Stimulated activated CD8-positive, alpha-beta memory T cell treated with anti-CD3 and anti-CD28 coated beads, Interleukin-12 subunit alpha, Interleukin-12 subunit beta, amount 100 ng/mL, for 24 hours (primary cell): ENCODE measurements at regions not wholly inside any gene's neighbourhood (a gene's known extent, or its start where the extent isn't known, plus 50 kb on each side); places are given as distances from the start of the nearest gene placed in this dataset.

Source experiments
- DNase-seq: peaks from one replicate; pipeline ENCODE4 v3.0.0-alpha.2; 2020; ENCODE audit errors: extremely low read depth

DNA sequence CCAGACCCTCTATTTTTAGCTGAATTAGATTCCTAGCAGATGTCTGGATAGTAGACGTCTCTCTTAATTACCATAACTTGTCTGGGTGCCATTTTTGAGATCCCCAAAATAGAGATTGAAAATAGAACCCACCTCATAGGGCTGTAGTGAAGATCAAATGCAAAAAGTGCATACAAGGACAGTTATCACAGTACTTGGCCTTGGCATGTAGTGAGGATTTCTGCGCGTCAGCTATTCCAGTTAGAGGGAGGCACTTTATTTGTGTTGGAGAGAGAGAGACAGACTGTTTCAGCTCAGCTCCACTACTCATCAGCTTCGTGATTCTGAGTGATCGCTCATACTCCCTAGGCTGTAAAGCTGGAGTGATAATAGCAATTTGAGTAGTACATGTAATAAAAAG, 59.6 kb upstream of the CDH13 start:
- no peak for DNase-seq

DNA sequence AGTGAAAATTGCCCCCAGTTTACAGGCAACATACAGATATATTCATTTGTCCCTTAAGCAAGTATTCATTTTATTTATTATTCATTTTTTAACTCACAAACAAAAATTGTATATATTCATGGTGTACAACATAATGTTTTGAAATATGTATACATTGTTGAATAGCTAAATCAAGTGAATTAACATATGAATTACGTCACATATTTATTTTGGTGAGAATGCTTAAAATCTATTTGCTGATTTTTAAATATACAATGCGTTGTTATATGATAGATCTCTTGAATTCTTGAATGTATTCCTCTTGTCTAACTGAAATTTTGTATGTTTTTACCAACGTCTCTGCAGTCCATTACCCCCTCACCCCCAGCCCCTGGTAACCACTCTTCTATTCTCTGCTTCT, 63.4 kb upstream of the CDH13 start:
- no peak for DNase-seq

DNA sequence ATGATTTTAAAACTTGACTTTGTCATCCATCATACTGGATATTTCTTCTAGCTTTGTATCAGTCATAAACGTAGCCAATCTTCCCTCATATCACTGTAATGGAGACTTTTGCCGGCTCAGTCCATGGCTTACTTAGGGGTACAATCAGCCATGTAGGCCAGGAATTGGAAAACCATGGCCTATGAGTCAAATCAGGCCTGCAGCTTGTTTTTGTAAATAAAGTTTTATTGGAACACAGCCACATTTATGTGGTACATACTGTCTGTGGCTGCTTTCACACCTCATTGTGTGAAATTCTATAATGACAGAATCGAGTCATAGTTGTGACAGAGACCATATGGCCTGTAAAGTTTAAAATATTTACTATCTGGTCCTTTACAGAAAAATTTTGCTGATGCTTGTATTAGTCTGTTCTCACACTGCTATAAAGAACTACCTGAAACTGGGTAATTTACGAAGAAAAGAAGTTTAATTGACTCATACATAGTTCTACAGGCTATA, 64.5 kb upstream of the CDH13 start:
- DNase-seq: no peak

DNA sequence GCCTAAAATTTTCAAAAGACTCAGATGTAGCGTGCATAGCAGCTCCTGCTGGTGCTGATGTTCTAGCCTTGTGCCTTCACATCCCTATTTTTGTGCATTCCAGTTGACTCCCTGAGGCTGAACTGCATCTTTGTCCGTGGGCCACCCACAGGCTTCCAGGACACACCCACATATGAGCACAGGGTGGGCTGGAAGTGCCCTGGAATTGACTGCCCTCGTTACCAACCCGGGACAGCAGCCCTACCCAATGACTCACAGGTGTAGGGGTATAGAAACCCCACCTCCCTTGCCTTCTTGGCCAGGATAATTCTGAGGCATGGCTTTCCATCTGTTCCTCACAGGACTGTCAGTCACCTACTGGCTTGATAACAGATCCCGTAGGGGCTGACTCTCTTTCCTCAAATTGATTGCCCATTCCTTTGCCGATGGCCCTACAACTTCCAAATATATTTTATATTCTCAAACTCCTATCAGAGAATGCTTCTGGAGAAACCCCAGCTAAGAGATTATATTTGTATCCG, 65.9 kb upstream of the CDH13 start:
- DNase-seq: no peak

DNA sequence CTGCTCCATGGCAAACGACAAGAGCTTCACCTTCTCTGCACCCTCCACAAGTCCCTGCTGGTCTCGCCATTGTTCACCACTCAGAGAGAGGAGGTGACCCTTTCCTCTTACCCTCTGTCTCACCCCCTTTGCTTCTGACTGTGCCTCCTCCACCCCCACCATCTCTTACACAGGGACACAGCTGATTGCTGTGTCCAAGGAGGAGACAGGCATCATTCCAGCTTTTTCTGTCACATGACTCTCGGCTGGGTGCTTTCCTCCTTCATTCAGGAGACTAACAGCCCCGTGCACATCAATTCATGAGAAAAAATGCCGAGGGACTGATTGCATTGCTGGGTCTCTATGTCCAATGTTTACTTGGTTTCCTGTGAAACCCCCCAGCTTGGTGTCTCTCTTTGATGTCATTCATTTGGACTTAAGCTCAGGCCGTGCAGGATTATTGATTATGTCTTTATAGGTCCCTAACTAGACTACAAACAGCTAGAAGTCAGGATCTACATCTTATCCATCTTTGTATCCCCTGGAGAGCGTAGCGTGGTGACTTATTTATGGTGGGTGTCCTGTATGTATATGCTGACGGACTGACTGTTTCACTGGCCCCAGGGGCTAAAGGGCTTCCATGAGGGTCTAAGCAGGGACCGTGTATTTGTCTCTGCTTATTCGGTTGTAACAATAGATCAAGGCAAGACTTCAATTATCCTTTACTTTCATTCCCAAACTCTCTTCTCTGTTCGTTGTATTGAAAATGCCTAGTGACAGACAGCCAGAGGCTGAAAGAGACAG, 82.2 kb upstream of the CDH13 start:
- no peak for DNase-seq

DNA sequence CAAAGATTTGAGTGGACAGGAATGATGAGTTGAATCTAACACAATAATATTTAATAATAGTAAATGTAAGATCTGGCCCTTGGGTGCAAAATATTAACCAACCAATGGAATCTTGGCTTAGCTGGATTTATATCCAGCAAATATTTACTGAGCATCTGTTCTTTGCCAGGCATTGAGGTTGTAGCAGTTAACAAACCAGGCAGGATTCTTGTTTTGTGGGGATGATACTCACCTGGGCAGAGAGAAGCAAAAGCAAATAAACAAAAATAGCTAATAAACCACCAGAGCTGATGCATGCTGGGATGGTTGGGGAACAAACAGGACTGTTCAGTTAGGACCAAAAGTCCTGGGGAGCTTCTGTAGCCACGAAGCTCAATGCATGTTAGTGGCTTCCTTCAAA, 84.1 kb upstream of the CDH13 start:
- no peak for DNase-seq

DNA sequence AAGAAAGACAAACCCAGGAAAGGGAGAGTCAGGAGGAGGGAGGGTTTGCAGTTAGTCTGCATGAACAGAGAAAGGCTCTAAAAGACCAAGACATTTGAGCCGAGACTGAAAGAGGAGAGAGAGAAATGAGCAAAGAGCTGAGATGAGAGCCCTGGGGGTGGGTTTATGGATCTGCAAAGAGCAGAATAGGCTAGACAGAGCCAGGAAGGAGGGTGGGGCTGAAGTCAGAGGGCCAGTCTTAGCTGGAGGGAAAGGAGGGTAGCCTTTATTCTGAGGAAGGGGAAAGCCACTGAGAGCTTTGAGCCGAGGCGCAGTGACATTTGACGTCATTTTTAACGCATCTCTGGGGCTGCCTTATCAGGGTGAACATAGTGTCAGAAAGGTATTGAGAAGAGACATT, 85.7 kb upstream of the CDH13 start:
- DNase-seq: no peak

DNA sequence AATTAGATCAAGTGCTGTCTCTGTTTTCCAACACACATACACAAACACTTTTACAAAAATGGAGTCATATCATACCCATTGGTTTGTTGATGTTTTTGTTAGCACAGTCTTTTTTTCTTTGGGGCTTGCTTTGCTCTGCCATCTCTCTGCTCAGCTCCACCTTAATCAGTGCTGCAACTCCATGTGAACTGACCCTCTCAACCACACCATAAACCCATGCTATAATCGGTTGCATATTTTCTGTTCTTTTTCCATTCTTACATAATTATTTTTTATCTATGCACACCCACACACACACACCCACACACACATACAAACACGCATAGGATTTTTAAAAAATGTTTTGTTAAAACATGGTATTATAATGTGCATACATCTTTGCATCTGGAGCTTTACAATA, 91.0 kb upstream of the CDH13 start:
- DNase-seq: no peak

DNA sequence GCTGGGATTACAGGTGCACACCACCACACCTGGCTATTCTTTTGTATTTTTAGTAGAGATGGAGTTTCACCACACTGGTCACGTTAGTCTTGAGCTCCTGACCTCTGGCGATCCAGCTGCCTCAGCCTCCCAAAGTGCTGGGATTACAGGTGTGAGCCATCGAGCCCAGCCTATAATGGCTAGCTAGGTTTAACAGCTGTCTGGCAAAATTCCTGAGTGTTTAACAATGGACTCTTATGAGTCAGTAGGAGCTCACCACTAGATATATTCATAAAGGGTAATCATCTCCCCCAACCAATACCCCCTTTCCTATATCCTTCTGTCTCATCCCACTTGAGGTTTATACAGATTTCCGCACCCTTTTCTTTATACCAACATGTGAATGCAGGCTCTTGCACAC, 91.5 kb upstream of the CDH13 start:
- no peak for DNase-seq

DNA sequence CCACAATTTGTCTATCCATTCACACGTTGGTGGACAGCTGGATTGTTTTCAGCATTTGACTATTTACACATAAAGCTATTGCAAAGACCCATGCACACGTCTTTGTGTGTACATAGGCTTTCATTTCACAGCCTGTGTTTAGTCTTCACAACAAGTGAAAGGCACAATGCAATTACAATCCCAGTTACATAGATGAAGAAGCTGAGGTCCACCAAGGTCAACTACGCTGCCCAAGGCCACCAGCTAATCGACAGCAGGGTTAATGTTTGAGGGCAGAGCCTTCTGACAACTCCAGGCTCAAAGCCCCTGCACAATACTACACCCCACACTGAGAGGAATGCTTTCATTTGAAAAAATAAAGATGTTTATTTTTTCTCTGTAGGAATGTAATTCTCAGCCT, 93.6 kb upstream of the CDH13 start:
- DNase-seq: no peak

DNA sequence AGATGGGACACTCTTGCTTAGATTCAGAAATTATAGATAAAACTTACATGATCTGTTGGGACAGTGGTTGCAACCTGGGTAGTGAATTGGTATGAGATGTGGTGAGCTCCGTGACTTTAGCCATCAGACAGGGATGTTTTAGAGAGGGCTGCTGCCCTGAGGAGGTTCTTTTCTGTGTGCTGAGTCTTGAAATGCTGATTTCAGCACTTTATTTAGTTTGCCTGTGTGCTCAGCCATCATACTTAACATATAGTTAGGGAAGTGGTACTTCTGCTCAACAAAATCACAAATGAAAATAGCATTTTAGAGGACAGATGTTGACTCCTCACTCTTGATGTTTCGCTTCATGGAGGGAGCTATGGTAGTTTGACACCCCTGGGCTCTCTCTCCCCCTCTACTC, 95.9 kb upstream of the CDH13 start:
- no peak for DNase-seq

DNA sequence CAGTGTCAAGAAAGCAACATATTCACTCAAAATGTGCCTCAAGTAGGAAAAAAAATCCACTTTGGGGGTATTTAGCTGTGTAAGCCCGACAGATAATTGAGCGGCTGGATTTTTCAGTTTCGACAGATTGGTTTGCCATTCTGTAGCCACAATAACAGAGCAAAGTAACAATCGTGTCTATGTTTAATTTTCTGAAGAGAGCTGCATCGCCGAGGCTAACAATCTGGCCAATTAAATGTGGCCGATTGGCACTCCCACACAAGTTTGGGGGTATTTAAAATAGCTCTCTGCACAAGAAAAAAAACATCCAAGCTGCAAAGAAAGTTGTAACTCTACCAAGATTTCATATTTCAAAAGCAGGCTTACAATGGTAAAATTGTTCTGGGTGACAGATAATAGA, 99.7 kb upstream of the CDH13 start:
- no peak for DNase-seq

DNA sequence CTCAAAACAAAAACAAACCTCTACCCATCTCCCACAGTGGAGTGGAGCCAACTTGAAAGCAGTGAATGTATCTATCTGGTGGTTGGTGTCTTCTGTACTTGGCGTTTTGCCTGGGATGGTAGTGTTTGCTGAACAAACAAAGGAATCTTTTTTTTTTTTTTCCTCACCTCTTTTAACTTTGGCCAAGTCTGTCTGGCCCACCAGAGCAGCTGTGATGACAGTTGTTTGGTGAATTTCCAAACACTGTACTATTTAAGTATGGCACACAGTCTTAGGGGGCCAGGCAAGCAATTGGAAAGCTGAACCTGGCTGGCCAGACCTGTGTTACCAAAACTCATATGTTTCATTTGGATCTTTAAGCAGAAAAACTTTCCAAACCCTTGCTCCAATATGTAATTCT, 101.8 kb upstream of the CDH13 start:
- no peak for DNase-seq

DNA sequence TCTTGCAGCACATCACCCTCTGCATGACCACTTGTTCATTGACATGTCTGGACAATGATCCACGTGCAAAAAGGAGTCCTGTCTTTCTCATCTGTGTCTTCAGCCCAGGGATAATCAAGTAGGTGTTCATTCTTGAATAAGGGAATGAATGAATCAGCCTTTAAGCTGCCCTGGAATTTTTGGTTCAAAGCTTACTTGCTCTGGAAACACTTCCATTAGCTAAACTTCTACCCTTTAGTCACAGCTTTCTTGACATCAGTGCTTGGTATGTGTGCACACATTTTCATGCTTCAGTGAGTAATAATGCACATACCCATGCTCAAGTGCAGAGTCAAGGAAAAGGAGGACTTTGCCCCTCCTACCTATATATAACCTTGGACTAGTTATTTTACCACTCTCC, 103.0 kb upstream of the CDH13 start:
- no peak for DNase-seq

DNA sequence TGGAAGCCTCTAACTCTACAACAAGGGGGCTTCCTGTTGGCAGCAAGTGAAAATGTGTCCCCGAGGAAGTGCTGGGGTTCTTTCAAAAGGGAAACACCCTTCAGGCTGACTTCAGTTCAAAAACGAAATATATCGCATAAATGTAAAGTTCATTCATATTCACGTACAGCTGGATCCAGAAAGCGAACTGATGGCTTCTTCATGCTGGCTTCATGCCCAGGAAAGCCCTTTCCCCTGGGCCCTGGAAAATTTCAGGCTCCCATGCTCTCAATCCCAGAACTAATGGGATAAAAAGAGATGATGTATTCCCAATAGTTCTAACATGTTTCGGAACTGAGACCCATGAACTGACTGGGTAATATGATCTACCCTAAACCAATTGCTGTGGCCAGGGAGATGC, 104.7 kb upstream of the CDH13 start:
- DNase-seq: no peak

DNA sequence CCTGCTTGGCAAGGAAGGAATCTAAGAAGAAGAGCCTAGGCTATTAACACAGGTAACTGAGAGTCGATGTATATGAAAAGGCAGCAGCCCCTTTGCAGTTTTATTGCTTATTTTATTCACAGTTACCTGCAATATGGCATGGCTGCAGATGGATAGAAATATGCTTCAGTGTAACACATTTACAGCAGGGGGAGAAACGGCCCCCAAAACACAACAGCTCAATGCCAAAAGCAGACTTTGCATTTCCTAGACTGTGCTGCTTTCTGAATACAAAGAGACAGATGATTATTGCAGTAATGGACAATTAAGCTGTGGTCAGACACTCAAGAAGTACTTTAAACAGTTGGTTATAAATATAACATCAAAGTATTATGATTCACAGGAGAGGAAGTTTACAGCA, 108.0 kb upstream of the CDH13 start:
- no peak for DNase-seq

DNA sequence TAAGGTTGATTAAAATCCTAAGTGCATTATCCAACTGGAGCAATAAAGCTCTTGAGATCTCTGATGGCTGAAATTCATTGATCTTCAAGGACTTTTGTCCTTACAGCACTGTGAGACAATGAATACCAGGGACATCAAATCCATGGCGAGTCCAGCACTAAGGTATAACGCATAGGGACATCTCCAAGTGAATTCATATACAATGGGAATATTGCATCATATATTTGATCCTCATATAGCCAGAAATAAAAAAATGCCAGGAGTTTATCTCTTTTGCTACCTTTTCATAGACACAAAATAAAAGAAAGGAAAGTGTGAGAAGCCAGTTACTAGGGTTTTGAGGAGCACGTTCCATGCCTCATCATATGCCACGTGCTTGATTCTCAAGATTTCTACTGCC, 112.5 kb upstream of the CDH13 start:
- no peak for DNase-seq

DNA sequence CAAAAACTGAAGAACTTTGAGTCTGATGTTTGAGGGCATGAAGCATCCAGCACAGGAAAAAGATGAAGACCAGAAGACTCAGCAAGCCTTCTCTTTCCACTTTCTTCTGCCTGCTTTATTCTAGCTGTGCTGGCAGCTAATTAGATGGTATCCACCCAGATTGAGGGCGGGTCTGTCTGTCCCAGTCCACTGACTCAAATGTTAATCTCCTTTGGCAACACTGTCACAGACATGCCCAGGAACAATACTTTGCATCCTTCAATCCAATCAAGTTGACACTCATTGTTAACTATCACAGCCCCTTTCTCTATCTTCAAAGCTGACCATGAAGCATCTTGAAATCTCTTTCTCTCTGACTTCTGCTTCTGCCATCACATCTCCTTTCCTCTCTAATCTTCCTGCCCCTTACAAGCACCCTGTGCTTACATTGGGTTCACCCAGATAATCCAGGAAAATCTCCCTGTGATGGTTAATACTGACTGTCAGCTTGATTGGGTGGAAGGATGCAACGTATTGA, 115.9 kb upstream of the CDH13 start:
- DNase-seq: no peak

DNA sequence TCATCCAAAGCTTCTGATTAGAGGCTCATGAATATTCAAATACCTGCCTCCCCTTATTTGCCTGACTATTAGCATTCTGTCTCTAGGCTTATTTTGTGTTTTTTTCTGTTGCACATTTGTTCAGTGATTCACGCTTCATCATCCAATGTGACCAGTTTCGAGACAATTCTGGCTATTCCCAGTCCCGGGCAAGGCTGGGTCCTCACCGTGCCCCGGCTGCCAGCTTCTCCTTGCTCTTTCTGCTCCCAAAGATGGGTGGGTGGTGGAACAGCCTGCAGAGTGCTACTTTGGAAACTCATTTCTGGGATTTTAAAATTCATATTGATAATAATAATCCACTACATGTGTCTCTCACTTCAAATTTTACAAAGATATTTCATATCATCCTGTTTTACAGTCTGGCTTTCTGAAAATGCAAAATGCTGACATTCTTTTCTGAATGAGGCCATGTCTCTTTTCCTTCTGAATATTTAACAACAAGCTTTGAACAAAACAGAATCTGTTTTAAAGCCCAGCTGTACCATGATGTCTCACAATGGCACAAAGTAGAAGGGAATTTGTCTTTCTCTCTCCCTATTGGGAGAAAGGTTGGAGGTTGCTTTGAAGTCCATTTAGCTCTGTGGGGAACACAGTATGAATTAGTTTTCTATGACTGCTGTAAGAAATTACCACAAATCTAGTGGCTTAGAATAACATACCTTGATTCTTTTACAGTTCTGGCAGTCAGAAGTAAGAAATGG, 116.9 kb upstream of the CDH13 start:
- no peak for DNase-seq

DNA sequence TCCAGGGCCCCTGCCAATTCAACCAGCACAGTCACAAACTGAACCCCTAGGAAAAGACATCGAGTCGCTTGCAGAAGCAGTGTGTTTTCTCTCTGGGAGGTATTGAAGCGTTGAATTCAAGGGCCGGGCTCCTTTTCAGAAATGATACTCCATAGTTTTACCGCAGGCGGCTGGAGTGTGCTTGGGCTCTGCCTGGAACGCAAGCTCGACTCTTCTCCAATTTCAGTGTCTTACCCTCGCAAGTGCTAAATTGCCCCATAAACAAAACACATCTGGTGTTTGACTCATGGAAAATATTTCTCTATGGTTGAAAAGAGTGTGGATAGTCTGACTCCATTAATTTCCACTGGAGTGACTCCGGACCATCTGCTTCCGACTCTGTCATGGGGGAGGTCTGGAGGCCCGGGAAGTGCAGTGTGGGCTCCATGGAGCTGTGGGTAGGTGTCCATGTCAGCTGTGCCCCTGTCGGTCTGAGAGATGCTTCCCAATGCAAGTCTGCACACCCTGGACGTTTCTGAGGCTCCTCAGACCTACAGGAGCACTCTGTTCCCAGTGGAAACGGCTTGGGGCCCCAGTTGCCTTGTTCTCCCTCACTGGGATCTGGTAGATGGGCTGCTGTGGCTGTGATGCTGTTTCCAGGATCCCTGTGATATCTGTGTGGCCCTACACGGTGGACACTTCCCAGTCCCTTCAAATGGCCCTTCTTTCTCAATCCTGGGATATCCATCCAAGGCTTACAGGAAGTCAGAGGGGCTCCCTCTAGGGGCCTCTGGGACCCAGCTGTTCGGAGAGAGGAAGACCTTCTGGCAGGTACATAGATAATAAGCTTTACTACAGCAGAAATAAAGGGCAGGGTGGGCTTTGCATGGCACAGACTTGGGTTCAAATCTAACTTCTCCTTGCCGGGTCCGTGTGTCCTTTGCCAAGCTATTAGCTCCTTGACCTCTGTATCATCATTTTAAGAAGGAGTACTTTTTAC, 119.8 kb upstream of the CDH13 start:
- DNase-seq: no peak

DNA sequence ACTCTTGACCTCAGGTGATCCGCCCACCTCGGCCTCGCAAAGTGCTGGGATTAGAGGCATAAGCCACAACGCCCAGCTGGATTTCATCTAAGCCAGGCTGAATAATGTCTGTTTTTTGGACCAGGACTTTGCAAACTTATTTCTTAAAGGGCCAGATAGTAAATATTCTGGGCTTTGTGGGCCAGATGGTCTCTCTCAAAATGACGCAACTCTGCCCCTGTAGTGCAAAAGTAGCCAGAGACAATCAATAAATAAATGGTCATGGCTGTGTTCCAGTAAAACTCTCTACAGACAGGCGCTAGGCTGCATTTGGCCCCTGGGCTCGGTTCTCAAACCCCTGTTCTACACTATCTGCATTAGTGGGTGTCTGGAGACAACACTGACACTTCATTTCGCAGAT, 121.9 kb upstream of the CDH13 start:
- no peak for DNase-seq

DNA sequence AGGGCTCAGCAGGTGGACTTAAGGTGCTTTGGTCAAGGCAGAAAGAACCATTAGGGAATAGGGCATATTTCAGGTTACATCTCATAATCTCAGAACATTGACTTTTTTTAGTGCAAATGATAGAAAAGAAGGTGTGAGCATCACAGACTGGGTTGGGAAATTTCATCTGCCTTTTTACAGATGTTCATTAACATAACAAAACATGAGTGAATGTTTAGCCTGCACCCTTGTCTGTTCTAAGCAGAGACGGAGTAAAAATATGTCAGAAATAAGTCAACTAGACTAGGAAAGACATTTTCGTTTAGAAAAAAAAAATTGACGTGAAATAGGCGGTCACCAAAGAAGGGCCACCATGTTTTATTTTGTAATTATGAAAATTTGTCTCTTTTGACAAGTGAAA, 127.5 kb upstream of the CDH13 start:
- no peak for DNase-seq
